MM.1S (cell line): ENCODE measurements at regions not wholly inside any gene's neighbourhood (a gene's known extent, or its start where the extent isn't known, plus 50 kb on each side); places are given as distances from the start of the nearest gene placed in this dataset.

ENCODE experiments used
- DNase-seq: peaks from one replicate; pipeline ENCODE4 v3.0.0-alpha.2; 2015
- H2AFZ ChIP-seq: fragments of 300-600 bp; sonication (generic); 2 replicates; pipeline ENCODE4 v1.6.0; 2016; ENCODE audit warnings: antibody characterized with exemption, low read length
- H3F3A ChIP-seq: fragments of 300-600 bp; sonication (generic); 2 replicates; pipeline ENCODE4 v1.6.1; 2016; ENCODE audit warnings: mild to moderate bottlenecking, antibody characterized with exemption, low read length, moderate library complexity, mixed read lengths; ENCODE audit not compliant: insufficient read depth
- H3K27ac ChIP-seq: fragments of 300-600 bp; sonication (generic); 2 replicates; pipeline ENCODE4 v1.5.1; 2016; ENCODE audit warnings: mild to moderate bottlenecking, low read length
- H3K27me3 ChIP-seq: fragments of 300-600 bp; sonication (generic); replicated peaks from 2 replicates; pipeline ENCODE4 v1.6.0; 2016; ENCODE audit warnings: low read length; ENCODE audit not compliant: insufficient read depth
- H3K36me3 ChIP-seq: fragments of 300-600 bp; sonication (generic); replicated peaks from 2 replicates; pipeline ENCODE4 v1.6.1; 2016; ENCODE audit warnings: mild to moderate bottlenecking, low read length, mixed read lengths; ENCODE audit not compliant: insufficient read depth
- H3K4me1 ChIP-seq: fragments of 300-600 bp; sonication (generic); 2 replicates; pipeline ENCODE4 v1.6.1; 2016; ENCODE audit warnings: low read length, mixed read lengths
- H3K4me2 ChIP-seq: fragments of 300-600 bp; sonication (generic); 2 replicates; pipeline ENCODE4 v1.6.0; 2016; ENCODE audit warnings: low read depth, low read length
- H3K4me3 ChIP-seq: fragments of 300-600 bp; sonication (generic); 2 replicates; pipeline ENCODE4 v1.5.1; 2016; ENCODE audit warnings: low read length, mixed read lengths
- H3K79me2 ChIP-seq: fragments of 300-600 bp; sonication (generic); 2 replicates; pipeline ENCODE4 v1.6.1; 2016; ENCODE audit warnings: mixed run types, low read length, mixed read lengths
- H3K9ac ChIP-seq: fragments of 300-600 bp; sonication (generic); 2 replicates; pipeline ENCODE4 v1.6.1; 2016; ENCODE audit warnings: low read length, mixed read lengths
- H3K9me2 ChIP-seq: fragments of 300-600 bp; sonication (generic); replicated peaks from 2 replicates; pipeline ENCODE4 v1.6.1; 2016; ENCODE audit warnings: mild to moderate bottlenecking, low read length, mixed read lengths; ENCODE audit not compliant: insufficient read depth
- H3K9me3 ChIP-seq: fragments of 300-600 bp; sonication (generic); replicated peaks from 2 replicates; pipeline ENCODE4 v1.6.1; 2016; ENCODE audit warnings: mild to moderate bottlenecking, low read length, mixed read lengths; ENCODE audit not compliant: insufficient read depth
- H4K20me1 ChIP-seq: fragments of 300-600 bp; sonication (generic); 2 replicates; pipeline ENCODE4 v1.6.1; 2016; ENCODE audit warnings: mild to moderate bottlenecking, low read length, moderate library complexity, mixed read lengths; ENCODE audit not compliant: insufficient read depth
- CTCF ChIP-seq: fragments of 300-600 bp; sonication (generic); IDR thresholded peaks from 2 replicates; pipeline ENCODE4 v1.5.1; 2016; ENCODE audit warnings: antibody characterized with exemption, low read length, mixed read lengths
- EZH2 ChIP-seq: fragments of 300-600 bp; sonication (generic); optimal IDR thresholded peaks from 2 replicates; pipeline ENCODE3; 2017; ENCODE audit warnings: low read depth, mild to moderate bottlenecking, antibody characterized with exemption, low read length, mixed read lengths
- EZH2phosphoT487 ChIP-seq: fragments of 300-600 bp; sonication (generic); IDR thresholded peaks from 2 replicates; pipeline ENCODE4 v1.6.1; 2018; ENCODE audit warnings: antibody characterized with exemption, low read length

- Histone ChIP-seq H3K27ac (no peak overlapping the region), H3K36me3 (no peaks in the 10 kb centered on the region), H3K9me2 (no peaks in the 10 kb centered on the region), H3F3A (no peaks in the 10 kb centered on the region), H3K27me3 (no peaks in the 10 kb centered on the region), H3K4me1 (no peaks in the 10 kb centered on the region), H3K9ac (no peak overlapping the region), H4K20me1 (no peaks in the 10 kb centered on the region), H3K4me2 (no peak overlapping the region), H3K79me2 (no peaks in the 10 kb centered on the region), H3K4me3 (no peak overlapping the region), H2AFZ (no peak overlapping the region), H3K9me3 (no peaks in the 10 kb centered on the region)
- no peak for TF ChIP-seq EZH2
- no peak for TF ChIP-seq EZH2phosphoT487
- TF ChIP-seq CTCF: no peak
- no peak for DNase-seq
These were observed 658.8 kb downstream of the ACTL7B start for GRCh38 chr9:108197008-108197365.

- H4K20me1 ChIP-seq: no peaks in the 10 kb centered on the region
- H3K27me3 ChIP-seq: no peaks in the 10 kb centered on the region
- H3K9me3 ChIP-seq: no peaks in the 10 kb centered on the region
- no peaks in the 10 kb centered on the region for H3K4me1 ChIP-seq
- no peaks in the 10 kb centered on the region for H3F3A ChIP-seq
- no peak overlapping the region for H3K9ac ChIP-seq
- H3K27ac ChIP-seq: no peak overlapping the region
- H3K4me2 ChIP-seq: no peak overlapping the region
- no peak for TF ChIP-seq EZH2
- no peak for TF ChIP-seq CTCF
- no peak for TF ChIP-seq EZH2phosphoT487
- no peak for DNase-seq
- H3K79me2 ChIP-seq: no peaks in the 10 kb centered on the region
- no peak overlapping the region for H3K4me3 ChIP-seq
- no peaks in the 10 kb centered on the region for H3K36me3 ChIP-seq
- no peak overlapping the region for H2AFZ ChIP-seq
- no peaks in the 10 kb centered on the region for H3K9me2 ChIP-seq
These were observed 659.3 kb downstream of the ACTL7B start for GRCh38 chr9:108196332-108197007.

- Histone ChIP-seq H3K27ac (no peak overlapping the region), H3K4me2 (no peak overlapping the region), H3K4me1 (no peaks in the 10 kb centered on the region), H4K20me1 (no peaks in the 10 kb centered on the region), H3K36me3 (no peaks in the 10 kb centered on the region), H3K4me3 (no peak overlapping the region), H3K9me3 (no peaks in the 10 kb centered on the region), H3K27me3 (no peaks in the 10 kb centered on the region), H3F3A (no peaks in the 10 kb centered on the region), H3K9ac (no peak overlapping the region), H3K9me2 (no peaks in the 10 kb centered on the region), H2AFZ (no peak overlapping the region), H3K79me2 (no peaks in the 10 kb centered on the region)
- DNase-seq: no peak
- no peak for TF ChIP-seq EZH2
- TF ChIP-seq CTCF: no peak
- no peak for TF ChIP-seq EZH2phosphoT487
These were observed 661.6 kb downstream of the ACTL7B start for GRCh38 chr9:108194154-108194553.
